Fibroblast of skin of right quadriceps (primary cell): ENCODE measurements at regions not wholly inside any gene's neighbourhood (a gene's known extent, or its start where the extent isn't known, plus 50 kb on each side); places are given as distances from the start of the nearest gene placed in this dataset.

Experiments used
- DNase-seq: peaks from one replicate; pipeline ENCODE4 v3.0.0-alpha.2; 2013

DNA sequence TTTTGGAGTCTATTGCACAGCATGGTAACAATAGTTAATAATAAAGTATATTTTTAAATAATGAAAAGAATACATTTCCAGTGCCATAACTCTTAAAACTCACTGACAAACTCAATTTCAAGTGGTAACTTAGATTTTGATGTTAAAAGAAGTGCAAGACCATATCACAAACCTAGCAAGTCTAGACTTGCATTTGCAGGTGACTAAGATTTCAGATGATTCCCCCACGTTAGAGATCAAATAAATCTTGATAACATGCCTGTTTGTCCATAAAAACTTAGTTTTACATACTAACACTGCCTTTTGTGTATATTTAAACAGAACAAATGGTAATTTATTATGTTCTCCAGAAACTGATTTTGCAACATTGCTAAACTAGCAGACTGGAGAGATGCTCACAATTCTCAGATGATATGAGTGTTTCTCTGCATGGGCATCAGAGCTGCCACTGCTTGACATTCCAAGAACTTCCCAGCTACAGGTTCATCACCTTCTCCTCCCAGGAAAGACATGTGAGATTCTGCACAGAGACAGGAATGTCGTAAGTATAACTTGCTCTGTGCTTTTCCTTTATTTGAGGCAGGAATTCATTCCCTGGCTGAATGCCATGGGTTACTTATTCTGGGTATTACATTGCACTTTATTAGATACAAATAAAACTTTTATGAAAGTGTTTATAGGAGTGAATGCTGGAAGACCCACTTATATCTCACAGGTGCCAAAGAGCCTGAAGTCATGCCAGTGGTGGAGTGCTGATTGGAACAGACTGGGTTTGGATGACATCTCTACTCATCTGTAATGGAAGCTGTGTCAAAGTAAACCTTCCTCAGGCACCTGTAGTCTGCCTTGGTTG, 160.2 kb upstream of the FOXA2 start:
- no peak for DNase-seq

DNA sequence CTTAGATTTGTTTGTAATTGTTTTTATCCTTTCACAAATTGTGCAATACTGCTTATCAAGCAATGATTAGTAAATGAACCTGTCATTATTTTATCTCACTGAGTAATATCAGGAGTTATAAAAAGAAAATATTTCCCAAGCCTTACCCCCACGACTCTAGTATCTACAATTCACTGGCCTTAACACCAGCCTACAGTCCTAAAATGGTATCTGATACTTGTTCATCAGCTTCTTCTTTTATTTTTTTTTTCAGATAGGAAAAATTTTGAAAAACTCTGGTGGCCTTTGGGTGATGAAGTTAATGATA, 160.8 kb upstream of the FOXA2 start:
- no peak for DNase-seq

DNA sequence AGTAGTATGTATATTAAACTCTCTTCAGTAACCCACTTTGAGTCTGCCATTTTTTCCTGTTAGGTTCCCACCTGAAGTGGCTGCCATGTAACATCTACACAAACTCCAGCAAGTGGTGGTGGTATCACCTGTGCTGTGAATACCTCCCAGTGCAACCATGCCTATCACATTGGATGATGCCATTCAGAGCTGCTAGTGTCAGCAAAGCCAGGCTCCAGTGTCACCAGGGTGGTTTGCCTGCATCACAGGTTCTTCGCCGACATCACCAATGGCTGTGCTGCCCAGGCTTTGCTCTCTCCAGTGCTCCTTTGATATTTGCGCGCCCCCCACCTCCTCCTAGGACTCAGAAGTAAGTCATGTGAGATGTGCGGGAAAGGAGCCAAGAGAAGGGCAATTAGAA, 162.6 kb upstream of the FOXA2 start:
- no peak for DNase-seq

DNA sequence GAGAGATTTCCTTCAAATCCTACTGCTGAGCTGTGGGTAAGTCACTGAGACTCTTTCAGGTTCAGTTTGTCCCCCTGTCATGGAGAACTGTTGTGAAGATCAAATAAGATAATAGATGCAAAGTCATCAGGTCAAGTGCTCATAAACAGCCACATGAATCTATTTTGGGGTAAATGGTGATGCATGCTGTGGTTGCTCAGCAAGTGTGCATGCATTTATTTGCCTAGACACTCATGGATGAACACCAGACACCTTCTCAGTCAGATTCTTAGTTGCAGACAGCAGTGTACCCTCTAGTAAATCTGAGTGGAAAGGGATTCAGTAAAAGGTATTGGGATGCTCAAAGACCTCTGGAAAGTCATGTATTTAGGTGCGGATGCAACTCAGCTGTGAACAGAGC, 168.0 kb upstream of the FOXA2 start:
- DNase-seq: no peak

DNA sequence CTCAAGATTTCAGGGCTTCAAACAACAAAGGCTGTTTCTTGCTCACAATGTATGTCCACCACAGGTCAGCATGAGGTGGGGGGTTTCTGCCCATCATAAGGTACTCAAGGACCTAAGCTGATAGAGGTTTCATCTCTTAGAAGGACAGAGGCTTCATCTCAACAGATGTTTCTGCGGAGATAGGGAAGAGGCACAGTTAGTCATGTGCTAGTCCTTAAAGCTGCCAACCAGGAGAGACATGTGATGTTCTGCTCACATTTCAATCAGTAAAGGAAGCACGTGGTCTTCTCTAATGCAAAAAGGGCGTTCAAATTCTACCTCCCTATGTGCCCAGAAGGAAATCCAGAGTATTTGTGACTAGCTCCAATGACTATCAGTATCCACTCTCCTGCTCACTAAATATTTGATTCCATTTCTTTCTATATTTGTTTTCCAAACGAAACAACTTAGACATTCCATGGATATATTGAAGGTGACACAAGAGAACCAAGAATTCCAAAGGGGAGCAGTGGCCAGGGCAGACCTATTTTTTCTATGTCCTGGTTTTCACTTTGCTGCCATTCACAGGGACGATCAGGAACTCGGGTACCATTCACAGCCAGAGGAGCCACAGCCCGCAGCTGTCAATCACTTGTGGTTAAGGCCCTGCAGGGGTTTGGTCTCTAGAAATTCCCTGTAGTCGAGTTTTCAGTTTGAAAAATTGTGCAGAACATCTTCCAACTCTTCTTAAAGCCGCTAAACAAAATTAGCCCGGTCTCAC, 173.2 kb upstream of the FOXA2 start:
- no peak for DNase-seq

DNA sequence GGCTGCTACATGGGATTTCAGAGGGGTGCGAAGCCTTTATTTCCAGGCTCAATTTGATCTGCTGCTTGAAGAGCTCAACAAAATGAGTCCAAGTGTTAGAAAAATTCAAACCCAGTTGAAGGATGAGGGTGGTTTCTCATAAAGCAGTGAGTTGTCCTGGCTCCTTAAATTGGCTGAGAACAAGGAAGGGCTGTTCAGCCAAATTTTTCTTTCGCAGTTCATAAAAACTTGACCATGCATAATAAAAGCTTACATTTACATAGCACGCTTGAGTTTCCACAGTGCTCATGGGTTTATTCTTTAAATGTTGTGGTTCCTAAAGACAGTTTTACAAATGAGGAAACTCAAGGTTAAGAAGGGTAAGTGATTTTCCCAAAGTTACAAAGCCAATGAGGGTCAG, 174.4 kb upstream of the FOXA2 start:
- no peak for DNase-seq

DNA sequence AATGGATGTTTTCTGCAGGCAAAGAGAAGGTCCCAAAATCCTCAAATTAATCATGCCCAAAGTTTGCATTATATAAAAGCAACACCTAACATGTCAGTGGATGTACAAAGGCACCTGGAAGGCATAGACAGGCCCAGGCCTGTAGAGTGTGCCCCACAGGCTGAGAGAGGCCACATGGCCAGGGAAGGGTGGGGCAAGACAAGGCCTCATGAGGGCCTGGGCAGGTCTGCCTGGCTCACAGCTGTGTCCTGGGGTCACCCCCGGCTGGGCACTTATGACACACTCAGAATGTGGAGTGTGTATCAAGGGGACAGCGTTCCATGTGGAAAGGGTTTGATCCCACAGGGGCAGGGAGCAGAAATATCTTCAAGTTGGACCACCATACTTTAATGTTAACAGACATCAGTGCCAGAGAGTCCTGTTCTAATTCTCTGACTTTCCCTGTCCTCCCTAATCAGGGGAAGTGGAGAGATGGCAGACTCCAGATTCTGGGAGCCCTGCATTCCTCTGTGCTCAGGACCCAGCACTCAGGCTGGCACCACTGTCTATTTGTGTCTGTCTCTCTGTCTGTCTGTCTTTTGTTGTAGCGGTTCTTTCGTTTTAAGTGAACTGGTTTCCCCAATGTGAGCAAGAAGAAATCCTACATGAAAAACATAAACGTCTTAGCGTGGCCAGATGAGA, 178.3 kb upstream of the FOXA2 start:
- DNase-seq: no peak

DNA sequence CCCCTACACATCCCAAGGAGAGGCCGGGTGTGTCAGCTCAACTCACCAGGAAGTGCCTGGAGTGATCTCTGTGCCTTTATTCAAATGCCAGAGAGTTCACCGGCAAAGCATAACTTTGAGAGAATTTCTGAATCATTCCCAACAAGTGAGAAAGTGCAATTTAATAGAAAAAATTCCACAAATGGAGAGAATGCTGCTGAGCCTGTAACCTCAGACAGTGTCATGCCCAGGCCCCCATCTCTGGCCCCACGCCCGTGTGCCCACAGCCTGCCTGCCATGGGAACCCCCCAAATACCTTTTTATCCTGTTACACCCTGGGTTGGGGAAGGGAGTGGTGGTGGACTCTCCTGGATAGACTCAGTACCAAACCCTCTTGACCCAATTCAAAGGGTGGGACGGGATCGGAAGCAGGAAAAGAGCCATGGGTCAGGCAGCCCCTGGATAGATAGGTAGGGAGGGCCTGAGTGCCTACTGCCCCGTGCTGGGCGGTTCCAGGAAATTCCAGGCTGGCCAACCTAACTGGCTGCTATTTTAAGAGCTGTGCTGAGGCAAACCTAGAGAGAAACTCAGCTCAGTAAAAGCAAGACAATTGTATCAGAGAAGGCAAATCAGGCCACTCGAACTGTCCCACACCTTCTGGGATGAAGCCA, 179.0 kb upstream of the FOXA2 start:
- DNase-seq: peak; percentile 53

DNA sequence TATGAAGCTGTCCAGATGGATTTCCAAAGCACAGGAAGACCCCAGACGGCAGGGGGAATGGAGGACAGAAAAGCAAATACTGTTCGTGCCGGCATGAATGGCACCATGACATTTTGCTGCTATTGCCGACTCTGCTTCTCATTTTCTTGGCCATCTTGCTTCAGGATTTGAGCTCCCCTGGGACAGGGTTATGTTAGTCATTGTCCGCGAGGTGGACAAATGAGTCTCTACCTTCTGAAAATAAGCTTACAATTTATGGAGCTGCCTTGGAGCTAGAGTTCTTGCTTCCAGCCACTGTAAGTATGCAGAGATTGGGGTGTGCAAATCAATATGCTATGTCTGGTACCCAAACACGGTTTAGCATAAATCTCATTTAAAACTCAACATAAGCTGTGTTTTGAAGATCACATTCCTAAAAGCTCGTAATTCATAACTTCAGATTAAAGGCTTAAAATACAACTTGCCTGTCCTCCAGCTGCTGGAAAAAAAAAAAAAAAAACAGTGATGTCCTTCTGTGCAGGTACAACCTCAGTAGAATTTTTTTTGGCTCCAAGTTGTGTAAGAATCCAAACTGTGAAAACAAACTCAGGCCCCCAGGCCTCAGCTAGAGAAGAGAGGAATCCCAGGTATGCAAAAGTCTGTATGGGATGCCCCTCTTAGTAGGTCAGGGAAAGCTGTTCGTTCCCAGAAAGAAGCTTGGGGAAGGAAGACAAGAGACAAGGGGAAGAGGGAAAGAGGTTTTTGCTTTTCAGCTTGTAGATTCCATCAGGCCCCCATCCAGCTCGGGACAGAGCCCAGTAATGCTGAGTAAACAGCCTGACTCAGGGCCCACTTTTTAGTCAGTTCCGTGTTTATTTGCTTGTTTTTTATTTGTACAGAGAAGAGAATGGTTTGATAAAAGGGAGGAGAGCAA, 184.2 kb upstream of the FOXA2 start:
- DNase-seq: no peak

DNA sequence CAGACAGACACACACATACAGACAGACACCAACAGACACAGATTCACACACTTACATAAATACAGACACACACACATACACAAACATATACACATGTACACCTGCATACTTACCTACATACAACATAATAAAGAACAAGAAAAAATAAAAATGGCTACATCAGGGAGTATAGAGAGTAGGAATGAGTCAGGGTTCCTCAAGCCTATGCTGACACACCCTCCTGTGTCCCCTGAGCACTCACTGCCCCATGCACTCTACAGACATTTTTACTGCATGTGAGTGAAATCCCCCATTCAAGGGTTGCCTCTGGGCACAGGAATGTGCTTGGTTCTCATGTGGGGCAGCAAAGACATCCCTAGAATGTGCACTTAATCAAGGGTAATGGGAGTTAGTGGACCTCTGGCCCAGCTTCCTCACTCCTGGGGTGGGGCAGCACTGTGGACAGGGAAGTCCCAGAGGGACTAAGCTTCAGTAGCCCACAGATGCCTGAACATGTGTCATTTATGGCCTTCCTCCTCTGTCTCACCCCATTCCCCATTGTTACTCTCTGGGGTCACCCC, 185.9 kb upstream of the FOXA2 start:
- DNase-seq: no peak

DNA sequence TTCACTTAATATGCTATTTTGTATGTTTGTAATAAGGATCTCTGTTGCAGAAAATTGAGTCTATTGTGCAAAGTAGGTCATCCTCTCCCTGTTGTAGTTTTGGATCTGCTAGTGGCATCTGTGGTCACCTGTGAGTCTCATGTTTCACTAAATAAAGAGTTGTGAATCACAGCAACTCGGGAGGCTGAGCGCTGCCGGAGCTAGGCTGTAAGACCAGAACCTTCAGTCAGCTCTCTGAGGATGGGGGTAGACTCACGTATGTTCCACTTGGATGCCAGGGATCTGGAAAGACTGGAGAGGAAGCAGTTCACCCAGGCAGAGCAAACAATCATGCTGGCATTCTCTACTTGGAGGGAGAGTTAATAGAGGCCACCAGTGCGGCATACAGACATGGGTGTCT, 187.3 kb upstream of the FOXA2 start:
- DNase-seq: no peak

DNA sequence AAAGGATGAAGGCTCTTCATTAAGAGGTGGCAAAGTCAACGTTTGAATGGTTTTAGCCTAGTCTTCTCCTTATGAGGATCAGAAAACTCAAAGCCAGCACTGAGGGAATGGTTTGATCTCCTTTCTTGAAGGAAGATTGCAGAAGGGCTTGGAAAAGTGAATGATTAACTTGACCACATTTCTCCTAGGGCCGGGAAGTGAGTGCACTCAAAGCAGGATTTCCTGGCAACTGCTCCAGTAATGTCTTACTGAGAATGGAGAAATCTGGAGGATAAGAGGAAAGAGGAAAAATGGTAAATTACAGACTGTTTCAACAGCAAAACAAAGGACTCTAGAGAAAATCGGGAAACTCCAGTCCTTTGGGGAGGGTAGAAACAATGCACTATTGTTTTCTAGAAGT, 189.0 kb upstream of the FOXA2 start:
- no peak for DNase-seq

DNA sequence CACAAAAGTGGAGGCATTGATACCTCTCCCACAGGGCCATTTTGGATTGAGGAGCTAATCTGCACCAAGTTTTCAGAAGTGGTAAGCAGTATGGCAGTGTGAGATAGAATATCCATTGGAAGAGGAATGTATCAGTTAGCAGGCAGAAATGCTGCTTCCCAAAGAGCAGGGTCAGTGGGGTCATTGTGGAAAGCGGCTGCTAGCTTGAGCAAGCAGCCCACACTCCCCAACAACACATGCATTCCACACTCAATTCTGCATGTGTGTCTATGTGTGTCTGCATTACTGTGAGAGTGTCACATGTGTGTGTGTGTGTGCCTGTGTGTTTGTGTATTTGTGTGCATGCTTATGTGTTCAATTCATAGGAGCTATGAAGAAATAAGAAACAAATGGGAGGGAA, 190.9 kb upstream of the FOXA2 start:
- no peak for DNase-seq

DNA sequence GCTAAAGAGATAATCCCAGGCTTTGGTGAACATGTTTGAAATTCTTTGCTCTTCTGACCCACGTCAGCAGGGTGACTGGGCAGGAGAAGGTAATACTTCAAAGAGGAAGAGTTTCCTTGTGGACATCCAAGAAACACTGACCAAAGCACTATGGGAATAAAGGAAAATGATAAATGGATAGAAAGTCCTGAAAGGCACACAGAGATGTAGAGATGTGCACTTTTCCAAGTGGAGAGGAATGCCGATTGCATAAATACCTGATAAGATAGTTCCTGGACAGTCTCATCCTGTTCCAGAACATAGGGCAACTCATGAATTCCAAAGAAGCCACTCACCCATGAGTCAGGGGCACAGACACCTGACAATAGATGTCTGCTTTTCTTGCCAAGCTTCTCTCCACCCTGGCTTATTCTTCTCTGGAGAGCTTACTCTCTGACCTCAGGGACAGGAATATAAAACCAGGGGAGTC, 191.3 kb upstream of the FOXA2 start:
- DNase-seq: peak; percentile 37

DNA sequence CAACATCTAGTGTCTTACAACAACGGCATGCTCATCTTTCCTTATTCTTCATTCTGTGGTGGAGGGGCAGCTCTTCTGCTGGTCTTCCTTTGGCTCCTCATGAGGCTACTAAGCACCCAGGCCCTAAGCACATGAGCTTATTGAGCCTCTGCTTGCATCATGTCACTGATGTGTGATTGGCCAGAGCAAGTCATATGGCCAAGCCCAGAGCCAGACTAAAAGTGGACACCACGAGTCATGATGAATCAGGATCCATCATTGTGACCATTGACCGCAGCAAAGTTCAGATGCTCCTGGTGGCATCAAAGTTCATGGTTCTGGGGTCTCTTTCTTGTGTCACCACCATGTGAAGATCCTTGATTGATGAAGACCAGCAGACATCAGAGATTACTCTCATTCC, 192.0 kb upstream of the FOXA2 start:
- no peak for DNase-seq

DNA sequence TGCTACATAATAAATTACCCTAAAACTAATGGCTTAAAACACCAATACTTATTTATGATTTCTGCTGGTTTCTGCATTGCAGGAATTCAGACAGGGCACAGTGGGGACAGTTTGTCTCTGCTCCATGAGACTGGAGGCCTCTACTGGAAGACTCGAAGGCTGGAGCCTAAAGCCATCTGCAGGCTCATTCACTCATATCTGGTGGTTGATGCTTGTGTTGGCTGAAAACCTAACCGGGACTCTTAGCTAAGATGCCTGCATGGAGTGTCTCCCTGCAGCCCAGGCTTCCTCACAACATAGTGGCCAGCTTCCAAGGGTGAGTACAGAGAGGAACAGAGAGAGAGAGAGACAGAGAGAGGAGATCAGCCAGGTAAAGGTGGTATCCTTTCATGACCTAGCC, 195.5 kb upstream of the FOXA2 start:
- no peak for DNase-seq

DNA sequence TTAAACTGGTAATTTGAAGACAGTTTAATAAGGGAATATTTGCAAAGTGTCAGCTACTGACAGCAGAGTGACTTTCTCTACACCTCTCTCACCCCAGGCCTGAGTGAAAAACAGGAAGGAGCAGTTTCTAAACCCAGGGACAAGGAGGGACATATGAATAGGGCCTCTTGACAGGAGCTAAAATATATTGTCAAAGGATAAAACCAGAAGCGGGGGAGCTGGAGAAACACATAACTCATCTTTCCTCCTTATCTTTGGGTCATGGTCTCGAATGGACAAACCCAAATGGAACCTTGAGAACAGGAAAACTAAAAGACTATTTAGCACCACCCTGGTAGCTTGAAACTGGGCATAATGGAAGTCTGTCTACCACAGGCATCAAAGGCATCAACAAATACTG, 197.5 kb upstream of the FOXA2 start:
- no peak for DNase-seq

DNA sequence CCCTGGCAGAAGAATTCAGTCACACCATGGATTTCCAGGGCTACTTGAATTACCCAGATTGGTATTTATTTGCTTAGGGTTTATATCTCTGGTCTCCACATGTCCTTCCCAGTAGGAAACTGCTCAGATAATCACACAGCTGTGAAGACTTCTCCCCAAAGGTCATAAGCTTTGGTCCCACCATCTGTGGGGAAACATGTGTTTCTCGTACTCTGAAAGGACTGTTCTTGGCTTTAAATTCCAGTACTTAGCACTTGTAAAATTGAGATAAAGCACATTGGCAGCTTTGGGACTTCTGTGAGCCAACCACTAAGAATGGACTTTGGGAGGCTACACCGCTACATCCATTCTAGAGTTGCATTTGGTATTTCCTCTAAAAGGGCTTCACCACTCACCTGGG, 205.3 kb upstream of the FOXA2 start:
- no peak for DNase-seq

DNA sequence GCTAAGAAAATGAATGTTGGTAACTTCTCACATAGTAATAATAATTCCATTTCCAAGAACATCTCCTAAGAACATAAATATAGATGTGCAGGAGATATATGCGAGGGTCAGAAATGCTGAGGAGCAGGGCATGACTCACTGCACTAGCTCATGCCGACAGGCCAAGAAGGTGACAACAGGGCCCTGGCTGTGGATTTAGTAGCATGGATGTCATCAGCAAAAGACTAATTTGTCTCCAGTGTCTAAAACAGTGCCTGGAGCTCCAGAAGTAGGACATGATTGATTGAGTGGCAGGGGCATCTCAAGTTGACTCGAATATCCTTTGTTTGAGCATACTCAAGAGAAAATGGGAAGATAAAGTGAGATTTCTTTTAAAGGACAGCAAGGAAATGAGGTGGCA, 207.0 kb upstream of the FOXA2 start:
- DNase-seq: no peak

DNA sequence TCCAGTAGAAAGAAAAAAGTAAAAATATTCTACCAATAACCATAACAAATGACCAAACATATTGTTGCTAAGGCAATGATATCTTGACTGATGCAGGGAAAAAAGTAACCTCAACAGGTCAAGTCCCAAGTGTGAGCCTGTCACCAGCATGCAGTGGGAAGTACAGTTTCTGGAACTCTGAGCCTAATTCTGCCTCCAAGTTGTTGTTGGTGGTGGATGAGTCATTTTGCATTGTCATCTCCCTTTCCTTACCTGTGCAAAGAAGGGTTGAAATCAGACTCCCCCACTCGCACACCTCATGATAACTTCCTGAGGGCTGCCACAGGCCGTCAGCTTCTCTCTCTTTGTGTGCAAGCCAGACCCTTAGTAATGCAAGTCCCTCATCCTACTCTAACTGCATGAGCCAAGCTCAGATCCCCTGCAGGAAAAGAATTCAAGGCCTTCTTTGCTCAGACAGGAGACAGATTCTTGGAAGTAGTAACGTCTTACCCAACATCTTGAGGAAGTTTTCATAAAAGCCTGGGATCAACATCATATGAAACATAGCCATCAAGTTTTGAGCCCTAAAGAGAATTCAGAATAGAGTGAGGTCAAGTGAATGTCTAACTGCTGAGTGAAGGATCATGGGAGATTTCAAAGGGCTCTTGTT, 207.6 kb upstream of the FOXA2 start:
- DNase-seq: no peak

DNA sequence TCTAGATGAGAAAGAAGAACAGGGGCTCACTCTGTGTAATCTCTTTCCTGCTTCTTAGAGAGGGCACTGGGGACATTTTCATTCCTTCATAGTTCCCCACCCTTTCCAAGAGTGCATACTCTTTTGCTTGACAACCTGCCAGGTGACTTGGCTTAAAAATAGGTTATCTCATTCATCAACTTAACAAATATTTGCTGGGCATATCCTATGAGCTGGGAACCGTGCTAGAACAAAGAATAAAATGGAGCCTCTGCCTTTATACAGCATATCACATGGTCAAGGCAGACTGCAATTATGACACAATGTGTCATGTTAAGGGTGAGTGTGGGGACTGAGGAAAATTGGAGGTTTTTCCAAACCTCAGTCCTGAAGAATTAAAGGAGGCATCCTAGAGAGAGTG, 209.8 kb upstream of the FOXA2 start:
- peak; percentile 10 for DNase-seq

DNA sequence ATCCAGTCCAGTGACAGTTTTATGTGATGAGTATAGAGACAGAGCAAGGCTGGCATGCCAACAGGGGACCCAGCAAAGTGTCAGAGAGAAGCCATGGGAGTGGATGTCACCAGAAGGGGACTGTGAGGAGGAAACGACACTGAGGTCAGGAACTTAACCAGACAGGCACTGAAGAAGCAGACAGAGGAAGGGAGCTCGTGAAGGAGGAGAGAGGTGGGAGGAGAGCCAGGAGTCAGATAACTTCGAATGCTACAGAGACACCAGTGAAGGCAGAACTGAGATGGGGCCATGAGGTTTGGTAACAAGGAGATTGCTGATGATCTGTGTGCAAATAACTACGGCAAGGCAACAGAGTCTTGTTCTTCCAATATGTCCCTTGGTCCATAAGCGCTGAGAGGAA, 211.1 kb upstream of the FOXA2 start:
- no peak for DNase-seq
